ENCODE measurements at regions not wholly inside any gene's neighbourhood (a gene's known extent, or its start where the extent isn't known, plus 50 kb on each side); places are given as distances from the start of the nearest gene placed in this dataset.

DNA sequence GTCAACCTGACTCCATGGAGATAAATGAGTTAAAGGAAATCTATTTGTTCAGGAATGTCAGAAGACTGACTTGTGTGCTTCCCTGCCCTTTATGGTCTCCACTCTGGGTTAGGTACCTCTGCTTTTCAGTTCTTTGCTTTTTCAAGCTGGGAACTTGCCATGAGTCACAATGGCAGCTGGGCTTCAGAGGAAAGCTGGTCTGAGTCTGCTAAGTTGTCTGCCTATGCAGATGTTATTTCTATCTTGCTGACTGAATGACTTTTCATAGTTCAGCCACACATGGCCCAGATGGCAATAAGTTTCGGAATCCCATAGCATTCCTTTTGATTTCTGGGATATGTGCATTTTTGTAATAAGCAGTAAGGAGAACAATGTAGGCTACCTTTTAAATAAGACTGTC is 337.9 kb upstream of the FGF13 start:
- no peak overlapping the region for H3K23ac ChIP-seq (ENCODE audit: insufficient read length)
- no peak overlapping the region for H3K4me3 ChIP-seq (ENCODE audit: extremely low read depth in 1 of 4, insufficient read depth in 2 of 4, low read depth in 3 of 4, low read length in 4 of 4)
- no peak overlapping the region for H2BK12ac ChIP-seq (ENCODE audit: low read depth, low read length)
- POLR2A ChIA-PET (ENCODE audit: partially characterized antibody): no interaction called here
- H3K4me2 ChIP-seq (ENCODE audit: insufficient read depth in 1 of 2, low read depth in 2 of 2, low read length in 2 of 2): no peak overlapping the region
- H3K9me3 ChIP-seq (ENCODE audit: insufficient read depth in 2 of 2, low read depth in 1 of 2, low read length in 1 of 2): no peaks in the 10 kb centered on the region
- no peak overlapping the region for H2BK120ac ChIP-seq (replicated peaks; ENCODE audit: low read depth, low read length)
- no peak overlapping the region for H2BK15ac ChIP-seq (ENCODE audit: low read length)
- CTCF ChIA-PET (ENCODE audit: partially characterized antibody): no interaction called here
- WGBS, 2 experiments (ENCODE audit: extremely low coverage in 1 of 2, insufficient coverage in 1 of 2, insufficient read length in 1 of 2, insufficient replicate concordance in 2 of 2, low coverage in 1 of 2, low lambda C conversion rate in 2 of 2, missing lambda C conversion rate in 1 of 2): 80% methylated on average over 1 of the region's 1 CpG; no CpG with 5 or more reads in 1 of the 2 experiments
- no peak overlapping the region for H3K4ac ChIP-seq (replicated peaks; ENCODE audit: insufficient read length, low read depth, low read length)
- H3K4me1 ChIP-seq (replicated peaks in 1 of 4; ENCODE audit: control insufficient read depth in 3 of 4, insufficient read depth in 4 of 4, low read length in 3 of 4): no peaks in the 10 kb centered on the region
- H4K20me1 ChIP-seq (replicated peaks in 1 of 2; ENCODE audit: control insufficient read depth in 1 of 2, insufficient read depth in 2 of 2, low read length in 2 of 2): no peaks in the 10 kb centered on the region
- no peak overlapping the region for H2AFZ ChIP-seq (ENCODE audit: low read length)
- no peak for DNase-seq (ENCODE audit: low read depth in 1 of 2, low spot score in 2 of 2)
- H3K79me1 ChIP-seq (ENCODE audit: low read depth, low read length): no peaks in the 10 kb centered on the region
- H3K9ac ChIP-seq (replicated peaks in 1 of 4; ENCODE audit: extremely low read depth in 1 of 4, low read depth in 3 of 4, low read length in 3 of 4): no peak overlapping the region
- H3K56ac ChIP-seq (replicated peaks; ENCODE audit: insufficient read length, low read depth, low read length): no peak overlapping the region
- H4K8ac ChIP-seq (ENCODE audit: extremely low read depth, insufficient read depth, low read length): no peak overlapping the region
- H4K91ac ChIP-seq (replicated peaks; ENCODE audit: insufficient read length, low read length): no peak overlapping the region
- H2BK20ac ChIP-seq (ENCODE audit: low read length): no peak overlapping the region
- H3K23me2 ChIP-seq (ENCODE audit: low read depth, low read length): no peaks in the 10 kb centered on the region
- no peak for TF ChIP-seq TAF7 (optimal IDR thresholded peaks at IDR 0.05; ENCODE audit: borderline replicate concordance, low read depth, low read length)
- no peak for TF ChIP-seq SIRT6 (IDR thresholded peaks at IDR 0.05; ENCODE audit: low read length)
- TF ChIP-seq RNF2 (IDR thresholded peaks at IDR 0.05; ENCODE audit: borderline replicate concordance, low read depth, low read length, missing control alignments, poor library complexity, severe bottlenecking): no peak
- TF ChIP-seq BACH1 (IDR thresholded peaks at IDR 0.05; ENCODE audit: low read length): no peak
- no peak for TF ChIP-seq CBX8 (IDR thresholded peaks at IDR 0.05; ENCODE audit: borderline replicate concordance, low read depth, low read length)
- TF ChIP-seq CHD2 (IDR thresholded peaks at IDR 0.05; ENCODE audit: low read length): no peak
- no peak for TF ChIP-seq EP300 (IDR thresholded peaks at IDR 0.05; ENCODE audit: borderline replicate concordance in 1 of 2, low read depth in 2 of 2, low read length in 2 of 2)
- no peak for TF ChIP-seq KDM4A (IDR thresholded peaks at IDR 0.05; ENCODE audit: low read depth, low read length, severe bottlenecking)
- no peak overlapping the region for H2BK5ac ChIP-seq (ENCODE audit: low read depth, low read length)
- H3K36me3 ChIP-seq (ENCODE audit: control insufficient read depth in 2 of 4, insufficient read depth in 4 of 4, low read length in 3 of 4): no peaks in the 10 kb centered on the region
- no peak overlapping the region for H3K18ac ChIP-seq (ENCODE audit: extremely low read depth, low read length)
- H3K79me2 ChIP-seq (ENCODE audit: control insufficient read depth in 1 of 2, insufficient read depth in 2 of 2, low read length in 2 of 2): no peaks in the 10 kb centered on the region
- no peak for FAIRE-seq
- H4K5ac ChIP-seq (ENCODE audit: insufficient read length, low read depth, low read length): no peak overlapping the region
- no peak overlapping the region for H3K14ac ChIP-seq (ENCODE audit: insufficient read length)
- H3K27ac ChIP-seq (ENCODE audit: low read depth, low read length): no peak overlapping the region
- no peak overlapping the region for H2AK5ac ChIP-seq (ENCODE audit: low read depth, low read length)
- H3K27me3 ChIP-seq (replicated peaks in 1 of 4; ENCODE audit: control insufficient read depth in 3 of 4, extremely low read depth in 1 of 4, insufficient read depth in 3 of 4, low read length in 3 of 4): no peaks in the 10 kb centered on the region
